Ectodermal cell (in vitro differentiated cells): ENCODE measurements at regions not wholly inside any gene's neighbourhood (a gene's known extent, or its start where the extent isn't known, plus 50 kb on each side); places are given as distances from the start of the nearest gene placed in this dataset.

Experiments used
- H3K27ac ChIP-seq: 2 replicates; pipeline ENCODE4 v1.7.0; 2013; ENCODE audit warnings: mild to moderate bottlenecking, low read depth, low read length; ENCODE audit not compliant: insufficient read depth, poor library complexity, severe bottlenecking
- H3K27me3 ChIP-seq: 2 replicates; pipeline ENCODE4 v1.7.0; 2013; ENCODE audit warnings: mild to moderate bottlenecking, low read length; ENCODE audit not compliant: insufficient read depth, control insufficient read depth, poor library complexity, severe bottlenecking
- H3K36me3 ChIP-seq: one replicate; pipeline ENCODE4 v1.7.0; 2013; ENCODE audit warnings: low read length; ENCODE audit not compliant: control insufficient read depth, insufficient read depth
- H3K4me1 ChIP-seq: one replicate; pipeline ENCODE4 v1.7.0; 2013; ENCODE audit warnings: low read length; ENCODE audit not compliant: control insufficient read depth, insufficient read depth
- H3K4me3 ChIP-seq: 2 replicates; pipeline ENCODE4 v1.7.0; 2013; ENCODE audit warnings: low read depth, low read length, control low read depth; ENCODE audit not compliant: insufficient read depth
- H3K9me3 ChIP-seq: 2 replicates; pipeline ENCODE4 v1.7.0; 2013; ENCODE audit warnings: mild to moderate bottlenecking, low read length, moderate library complexity; ENCODE audit not compliant: control insufficient read depth
- WGBS, 2 experiments: methylation state at CpG; one replicate each; pipeline ENCODE4 v1.1.7; 2013; ENCODE audit warnings: missing lambda C conversion rate in 2 of 2; 5-methylcytosine and 5-hydroxymethylcytosine counted together

GRCh38 chr15:94829887-94830884 lies 598.8 kb downstream of the MCTP2 start:
- 93% methylated on average over 15 of the region's 15 CpGs for WGBS, 2 experiments
- H3K9me3 ChIP-seq, result no peaks in the 10 kb centered on the region

GRCh38 chr15:94834000-94834399 lies 602.6 kb downstream of the MCTP2 start:
- no peaks in the 10 kb centered on the region for H3K4me1 ChIP-seq
- 94 to 96% methylated on average over 2 to 3 of the region's 3 CpGs for WGBS, 2 experiments
- no peak overlapping the region for H3K27ac ChIP-seq
- H3K36me3 ChIP-seq, result no peaks in the 10 kb centered on the region
- no peak overlapping the region for H3K4me3 ChIP-seq
- no peaks in the 10 kb centered on the region for H3K27me3 ChIP-seq
- no peaks in the 10 kb centered on the region for H3K9me3 ChIP-seq

More at GRCh38 chr15:94829887-94830884, 598.8 kb downstream of the MCTP2 start:
- H3K36me3 ChIP-seq, result no peaks in the 10 kb centered on the region
- H3K27ac ChIP-seq, result no peak overlapping the region
- H3K4me3 ChIP-seq, result no peak overlapping the region
- H3K4me1 ChIP-seq, result no peaks in the 10 kb centered on the region
- H3K27me3 ChIP-seq, result no peaks in the 10 kb centered on the region

GRCh38 chr15:94834494-94834893 lies 603.1 kb downstream of the MCTP2 start:
- no peak overlapping the region for H3K4me3 ChIP-seq
- no peaks in the 10 kb centered on the region for H3K9me3 ChIP-seq
- H3K4me1 ChIP-seq, result no peaks in the 10 kb centered on the region
- H3K36me3 ChIP-seq, result no peaks in the 10 kb centered on the region
- no peak overlapping the region for H3K27ac ChIP-seq
- no peaks in the 10 kb centered on the region for H3K27me3 ChIP-seq
- WGBS, 2 experiments, result 82 to 100% methylated on average over 1 of the region's 1 CpG

- Histone ChIP-seq H3K27ac (no peak overlapping the region), H3K4me3 (no peak overlapping the region), H3K27me3 (no peaks in the 10 kb centered on the region), H3K4me1 (no peaks in the 10 kb centered on the region), H3K9me3 (no peaks in the 10 kb centered on the region), H3K36me3 (no peaks in the 10 kb centered on the region)
- 100% methylated on average over 1 of the region's 1 CpG for WGBS, 2 experiments
Observed at GRCh38 chr15:94838281-94838680, 606.9 kb downstream of the MCTP2 start.

- no peak overlapping the region for H3K4me3 ChIP-seq
Observed at GRCh38 chr15:94840794-94841783, 609.7 kb downstream of the MCTP2 start.

GRCh38 chr15:94843060-94843459 lies 611.7 kb downstream of the MCTP2 start:
- Histone ChIP-seq H3K27ac (no peak overlapping the region), H3K9me3 (no peaks in the 10 kb centered on the region), H3K4me1 (no peaks in the 10 kb centered on the region), H3K27me3 (no peaks in the 10 kb centered on the region), H3K36me3 (no peaks in the 10 kb centered on the region), H3K4me3 (no peak overlapping the region)

More at GRCh38 chr15:94840794-94841783, 609.7 kb downstream of the MCTP2 start:
- WGBS, 2 experiments, result 95% methylated on average over 10 of the region's 10 CpGs
- no peaks in the 10 kb centered on the region for H3K4me1 ChIP-seq
- no peak overlapping the region for H3K27ac ChIP-seq
- H3K9me3 ChIP-seq, result no peaks in the 10 kb centered on the region
- H3K36me3 ChIP-seq, result no peaks in the 10 kb centered on the region
- no peaks in the 10 kb centered on the region for H3K27me3 ChIP-seq

GRCh38 chr15:94844198-94844537 lies 612.8 kb downstream of the MCTP2 start:
- H3K36me3 ChIP-seq, result no peaks in the 10 kb centered on the region
- 91 to 92% methylated on average over 5 of the region's 5 CpGs for WGBS, 2 experiments
- H3K4me3 ChIP-seq, result peak overlapping the region; percentile 29
- H3K4me1 ChIP-seq, result no peaks in the 10 kb centered on the region
- H3K27me3 ChIP-seq, result no peaks in the 10 kb centered on the region
- no peak overlapping the region for H3K27ac ChIP-seq
- H3K9me3 ChIP-seq, result no peaks in the 10 kb centered on the region

GRCh38 chr15:94844538-94845389 lies 613.4 kb downstream of the MCTP2 start:
- no peaks in the 10 kb centered on the region for H3K36me3 ChIP-seq
- no peaks in the 10 kb centered on the region for H3K9me3 ChIP-seq
- H3K4me1 ChIP-seq, result no peaks in the 10 kb centered on the region
- H3K4me3 ChIP-seq, result peak overlapping the region; percentile 29
- H3K27ac ChIP-seq, result no peak overlapping the region
- WGBS, 2 experiments, result 4% methylated on average over 83 of the region's 83 CpGs
- H3K27me3 ChIP-seq, result no peaks in the 10 kb centered on the region

- Histone ChIP-seq H3K4me3 (peak overlapping the region; percentile 29), H3K36me3 (no peaks in the 10 kb centered on the region), H3K27ac (no peak overlapping the region), H3K9me3 (no peaks in the 10 kb centered on the region), H3K27me3 (no peaks in the 10 kb centered on the region), H3K4me1 (no peaks in the 10 kb centered on the region)
- 55 to 57% methylated on average over 9 of the region's 9 CpGs for WGBS, 2 experiments
Observed at GRCh38 chr15:94845390-94845716, 614.0 kb downstream of the MCTP2 start.
